H54 (cell line): ENCODE measurements at regions not wholly inside any gene's neighbourhood (a gene's known extent, or its start where the extent isn't known, plus 50 kb on each side); places are given as distances from the start of the nearest gene placed in this dataset.

ENCODE experiments used
- DNase-seq: peaks from one replicate; pipeline ENCODE4 v3.0.0; 2011; ENCODE audit warnings: low spot score, mixed read lengths; ENCODE audit not compliant: insufficient read length
- FAIRE-seq: peaks from 3 replicates; lab custom pipeline; 2011; peaks lifted over from hg19 to GRCh38; lab: Jason Lieb, UNC
- POLR2A ChIP-seq: IDR thresholded peaks from 2 replicates; pipeline ENCODE4 v1.6.1; 2011; ENCODE audit warnings: low read depth, mild to moderate bottlenecking, low read length

DNA sequence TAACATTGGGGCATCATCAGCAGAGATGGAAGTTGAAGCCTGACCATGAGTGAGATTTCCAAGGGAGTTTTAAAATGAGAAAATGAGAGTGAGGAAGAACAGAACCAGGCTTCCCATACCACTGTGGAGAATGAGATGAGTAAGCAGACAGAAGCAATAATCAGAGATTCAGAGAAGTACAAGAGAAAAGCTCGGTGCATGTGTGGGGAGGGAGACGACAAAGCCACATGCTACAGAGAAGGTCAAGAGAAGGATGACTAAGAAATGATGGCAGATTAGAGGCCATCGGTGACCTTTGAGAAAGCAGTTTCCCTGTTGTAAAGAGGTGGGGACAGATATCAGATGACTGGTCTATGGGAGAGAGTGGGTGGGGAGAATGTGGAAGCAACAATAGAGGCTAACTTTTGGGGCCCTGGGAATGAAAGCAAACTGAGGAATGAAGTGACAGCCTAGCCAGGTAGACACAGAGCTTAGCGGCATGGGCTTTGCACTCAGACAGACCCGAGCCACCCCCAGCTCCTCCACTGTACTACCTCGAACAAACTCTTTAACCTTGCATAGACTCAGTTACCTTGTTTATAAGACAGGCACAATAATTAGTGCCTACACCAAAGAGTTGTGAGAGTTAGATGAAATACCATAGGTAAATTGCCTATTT, 207.7 kb downstream of the PIK3R1 start:
- no peak for FAIRE-seq
- TF ChIP-seq POLR2A = no peak
- no peak for DNase-seq

DNA sequence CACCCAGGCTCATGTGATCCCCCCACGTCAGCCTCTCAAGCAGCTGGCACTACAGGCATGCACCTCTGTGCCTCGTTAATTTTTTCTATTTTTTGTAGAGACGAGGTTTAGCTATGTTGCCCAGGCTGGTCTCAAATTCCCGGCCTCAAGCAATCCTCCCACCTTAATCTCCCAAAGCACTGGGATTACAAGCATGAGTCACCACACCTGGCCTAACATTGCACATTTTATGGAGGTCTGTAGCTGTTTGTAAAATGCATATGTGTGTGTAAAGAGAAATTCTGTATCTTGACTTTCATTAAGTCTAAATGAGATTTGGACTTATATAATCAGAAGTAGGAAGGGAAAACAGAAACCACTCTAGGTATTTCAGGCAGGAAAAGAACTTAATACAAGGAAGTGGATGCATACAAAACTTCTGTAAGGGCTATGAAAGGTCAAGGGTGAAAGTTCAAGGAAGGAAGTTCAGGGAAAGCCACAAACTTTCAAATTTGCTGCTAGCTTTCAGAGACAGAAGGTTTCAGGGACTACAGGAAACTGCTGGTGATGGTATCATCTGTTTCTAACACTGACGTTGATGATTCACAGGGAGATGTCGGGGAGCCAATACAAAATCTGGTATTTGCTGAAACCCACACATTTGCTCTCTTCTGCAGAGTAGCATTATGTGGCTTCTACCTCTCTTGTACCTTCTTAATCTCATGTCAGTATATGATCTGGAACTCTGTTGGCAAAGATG, 209.4 kb downstream of the PIK3R1 start:
- DNase-seq (no peak), FAIRE-seq (no peak)
- no peak for TF ChIP-seq POLR2A

DNA sequence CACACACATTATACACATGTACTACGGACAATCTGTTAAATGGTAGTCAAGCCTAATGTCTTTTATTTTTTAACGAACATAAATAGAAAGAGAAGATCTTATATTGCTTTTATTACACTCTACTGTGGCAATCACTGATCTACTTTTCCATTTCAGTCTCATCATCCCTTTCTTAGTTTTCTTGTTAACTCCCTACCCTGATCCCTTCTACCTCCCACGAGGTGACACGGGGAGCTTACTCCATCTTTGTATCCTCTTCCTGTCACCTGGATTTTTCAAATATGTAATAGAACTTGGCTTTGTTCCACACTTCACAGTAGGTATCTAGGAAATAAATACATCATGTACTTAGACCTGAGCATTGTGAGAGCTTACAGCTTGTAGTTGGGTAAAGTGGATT, 211.0 kb downstream of the PIK3R1 start:
- FAIRE-seq = no peak
- DNase-seq = no peak
- no peak for TF ChIP-seq POLR2A

DNA sequence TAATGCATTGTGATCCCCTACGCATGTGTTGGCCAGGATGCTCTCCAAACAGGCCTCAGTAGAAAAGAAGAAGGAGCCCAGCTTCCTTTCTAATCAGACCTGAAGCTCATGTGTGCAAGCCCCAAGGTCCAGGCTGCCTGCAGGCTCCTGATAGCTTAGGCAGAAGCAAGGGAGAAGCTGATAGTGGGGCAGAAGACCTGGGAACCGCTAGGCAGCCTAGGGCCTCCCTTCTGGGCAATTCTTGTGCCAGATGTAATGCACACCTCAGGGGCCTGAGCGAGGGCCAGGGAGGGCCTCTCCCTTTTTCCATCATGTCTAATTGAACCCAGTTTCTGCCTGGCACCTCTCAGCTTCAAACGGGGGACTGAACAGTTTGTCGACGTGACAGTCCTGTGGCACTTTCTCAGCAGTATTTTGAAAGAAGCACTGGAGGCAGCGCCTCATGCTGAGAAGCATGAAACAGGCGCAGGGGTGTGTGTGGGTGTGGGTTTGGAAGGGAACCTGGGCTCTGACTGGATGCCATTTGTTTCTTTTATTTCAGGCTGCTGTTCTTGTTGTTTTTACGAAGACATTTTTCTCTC, 212.8 kb downstream of the PIK3R1 start:
- FAIRE-seq (no peak), DNase-seq (no peak)
- no peak for TF ChIP-seq POLR2A

DNA sequence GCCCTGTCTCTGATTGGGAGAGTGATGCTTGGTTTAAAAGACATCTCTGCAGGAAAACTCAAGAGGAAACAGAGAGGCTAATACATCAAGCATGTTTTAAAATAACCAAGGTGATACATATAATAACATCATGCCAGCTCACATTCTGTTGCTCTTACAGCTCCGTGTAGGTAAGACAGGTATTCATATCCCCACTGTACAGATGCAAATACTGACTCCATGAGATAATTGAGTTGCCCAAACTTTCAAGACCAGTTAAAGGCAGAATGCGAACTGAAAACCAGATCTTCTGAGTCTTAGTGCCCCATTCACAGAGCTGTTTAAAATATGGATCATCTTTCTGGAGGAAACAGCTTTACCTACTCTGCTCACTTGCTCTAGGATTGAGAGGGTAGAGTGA, 214.0 kb downstream of the PIK3R1 start:
- DNase-seq (no peak), FAIRE-seq (no peak)
- no peak for TF ChIP-seq POLR2A

DNA sequence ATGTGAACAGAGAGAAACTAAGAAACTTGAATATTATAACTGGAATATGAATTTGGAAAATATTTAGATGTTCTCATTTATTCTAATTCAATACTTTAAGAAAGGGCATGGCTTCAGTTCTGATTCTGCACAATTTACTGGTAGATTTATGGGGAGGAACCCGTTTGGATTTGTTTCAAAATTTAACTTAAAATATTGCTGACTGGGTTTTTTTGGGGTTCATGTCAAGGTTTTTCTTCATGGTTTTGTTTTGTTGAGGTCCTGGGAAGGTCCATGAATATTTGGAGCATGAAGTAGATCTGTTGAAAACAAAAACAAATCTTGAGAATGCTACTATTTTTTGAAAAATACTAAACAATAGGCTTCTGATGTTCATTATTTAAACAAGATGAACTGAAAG, 214.7 kb downstream of the PIK3R1 start:
- TF ChIP-seq POLR2A = no peak
- DNase-seq (no peak), FAIRE-seq (no peak)

DNA sequence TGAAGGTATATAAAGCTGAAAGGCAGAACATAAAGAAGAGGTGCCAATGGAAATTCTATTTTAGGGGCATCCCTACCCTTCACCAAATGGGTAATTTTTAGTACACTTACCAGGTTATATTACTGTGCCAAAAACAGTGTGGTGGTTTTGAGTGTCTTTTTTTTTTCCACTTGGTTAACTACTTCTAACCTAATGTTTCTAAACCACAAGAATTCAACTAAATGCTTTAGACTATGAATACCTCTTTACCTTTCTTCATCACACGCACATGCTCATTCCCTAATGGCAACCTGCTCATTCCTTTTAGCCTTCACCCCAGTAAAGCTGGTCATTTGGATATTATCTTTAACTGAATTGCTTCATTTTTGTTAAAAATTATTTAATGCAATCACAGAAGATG, 215.6 kb downstream of the PIK3R1 start:
- FAIRE-seq = no peak
- TF ChIP-seq POLR2A = no peak

DNA sequence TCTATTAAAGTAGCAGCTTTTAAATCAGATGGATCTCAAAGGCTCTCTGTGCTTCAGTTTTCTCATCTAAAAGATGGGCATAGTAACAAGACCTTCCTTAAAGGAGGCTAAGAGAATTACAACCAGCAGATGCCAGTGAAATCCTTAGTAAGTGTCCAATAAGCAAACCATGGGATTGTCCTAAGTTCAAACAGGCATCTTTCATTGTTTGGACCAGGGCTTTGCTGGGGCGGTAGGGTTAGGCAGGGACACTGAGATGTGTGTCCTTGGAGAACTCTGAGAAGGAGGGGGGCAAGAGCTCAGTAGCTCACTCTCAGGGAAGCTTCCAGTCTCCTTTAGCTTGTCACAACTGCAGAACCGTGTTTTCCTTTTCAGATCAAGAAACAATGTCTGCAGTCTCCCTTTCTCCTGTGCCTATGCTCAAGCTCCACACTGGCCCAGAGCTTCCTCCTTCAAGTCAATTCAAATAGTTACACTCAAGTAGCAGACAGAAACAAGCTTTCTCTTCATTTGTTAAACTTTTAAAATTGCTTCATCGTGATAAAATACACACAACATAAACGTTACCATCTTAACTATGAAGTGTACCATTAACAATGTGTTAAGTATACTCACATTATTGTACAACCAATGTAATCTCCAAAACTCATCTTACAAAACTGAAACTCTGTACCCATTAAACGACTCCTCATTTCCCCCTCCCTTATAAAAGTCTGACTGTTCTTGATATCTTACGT, 216.2 kb downstream of the PIK3R1 start:
- FAIRE-seq (no peak), DNase-seq (no peak)
- TF ChIP-seq POLR2A = no peak

More for the DNA sequence above, 215.6 kb downstream of the PIK3R1 start:
- no peak for DNase-seq

DNA sequence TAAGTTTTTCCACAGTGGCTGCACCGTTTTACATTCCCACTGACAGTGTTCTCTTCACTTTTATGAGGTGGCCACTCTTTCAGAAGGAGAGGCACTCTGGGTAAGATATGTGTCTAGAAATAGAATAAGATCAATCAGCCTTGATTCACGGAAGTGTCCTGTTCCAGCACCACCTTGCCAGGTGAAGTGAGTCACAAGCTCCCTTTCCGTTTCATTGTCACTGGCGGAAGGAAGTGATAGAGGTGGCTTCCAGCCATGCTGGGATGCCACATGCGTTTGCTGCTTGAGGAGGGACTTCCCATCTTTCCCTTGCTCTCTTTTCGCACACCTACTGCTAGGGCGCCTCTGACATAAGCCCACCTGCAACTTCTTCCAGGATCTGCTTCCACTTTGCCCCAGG, 217.1 kb downstream of the PIK3R1 start:
- TF ChIP-seq POLR2A = no peak
- no peak for FAIRE-seq
- no peak for DNase-seq

DNA sequence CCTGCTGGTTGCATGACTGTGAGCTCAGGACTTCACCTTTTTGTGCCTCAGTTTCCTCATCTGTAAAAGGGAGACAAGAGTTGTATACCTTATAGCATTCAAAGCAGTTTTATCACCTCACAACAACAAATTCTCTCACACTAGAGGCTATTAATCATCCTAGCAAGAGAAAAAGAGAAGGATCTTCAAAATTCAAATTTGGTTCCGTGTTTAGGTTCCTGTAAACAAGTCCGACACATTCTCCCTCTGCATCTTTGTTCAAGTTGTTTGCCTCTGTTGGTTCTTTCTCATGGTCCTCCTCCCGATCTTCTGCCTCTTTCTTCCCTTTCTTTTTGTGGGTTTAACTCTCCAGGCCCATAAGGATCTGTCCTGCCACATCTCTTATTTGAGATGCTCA, 218.0 kb downstream of the PIK3R1 start:
- no peak for FAIRE-seq
- no peak for TF ChIP-seq POLR2A
- no peak for DNase-seq

DNA sequence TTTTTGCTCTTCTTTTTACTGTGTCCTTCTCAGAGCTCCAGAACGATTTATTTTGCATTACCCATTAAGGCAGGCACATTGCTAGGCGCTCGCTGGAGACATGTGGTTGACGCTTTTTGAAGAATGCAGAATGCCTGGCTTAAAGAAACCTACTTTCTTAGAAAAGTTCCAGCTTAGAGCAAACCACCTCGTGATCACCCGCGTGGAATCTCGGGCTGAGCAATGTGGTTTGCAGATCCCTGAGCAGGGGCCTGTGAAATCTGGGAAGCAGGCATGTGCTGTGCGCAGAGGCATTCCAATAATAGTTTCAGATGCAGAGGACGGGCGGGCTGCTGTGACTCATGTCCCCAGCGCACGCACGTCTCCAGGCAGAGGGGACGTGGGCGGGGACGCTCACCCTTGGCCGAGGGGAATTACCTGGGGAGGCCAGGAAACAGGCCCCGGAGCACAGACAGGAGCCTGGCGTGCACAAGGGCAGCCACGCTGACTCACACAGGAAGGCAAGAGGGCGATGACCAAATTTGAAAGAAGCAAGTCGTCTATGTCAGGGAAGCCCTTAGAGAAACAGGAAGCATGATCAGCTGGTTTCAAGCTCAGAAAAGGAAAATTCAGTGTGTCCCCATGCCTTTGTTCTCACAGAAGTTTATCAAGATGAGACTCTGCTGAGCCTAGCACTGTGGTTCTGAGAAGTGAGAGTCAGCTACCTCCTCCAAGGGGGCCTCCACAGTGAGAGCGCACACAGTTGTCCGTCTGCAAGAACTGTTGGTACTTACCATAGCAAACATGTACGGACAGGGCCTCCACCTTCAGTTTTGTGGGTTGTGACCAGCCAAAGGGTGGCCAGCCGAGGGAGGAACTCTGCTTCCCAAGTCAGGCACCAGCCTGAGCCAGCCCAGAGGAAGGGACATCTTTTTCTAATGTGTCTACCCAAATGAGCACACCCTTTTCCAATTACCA, 218.6 kb downstream of the PIK3R1 start:
- peak; percentile 67 for DNase-seq
- no peak for FAIRE-seq
- no peak for TF ChIP-seq POLR2A

DNA sequence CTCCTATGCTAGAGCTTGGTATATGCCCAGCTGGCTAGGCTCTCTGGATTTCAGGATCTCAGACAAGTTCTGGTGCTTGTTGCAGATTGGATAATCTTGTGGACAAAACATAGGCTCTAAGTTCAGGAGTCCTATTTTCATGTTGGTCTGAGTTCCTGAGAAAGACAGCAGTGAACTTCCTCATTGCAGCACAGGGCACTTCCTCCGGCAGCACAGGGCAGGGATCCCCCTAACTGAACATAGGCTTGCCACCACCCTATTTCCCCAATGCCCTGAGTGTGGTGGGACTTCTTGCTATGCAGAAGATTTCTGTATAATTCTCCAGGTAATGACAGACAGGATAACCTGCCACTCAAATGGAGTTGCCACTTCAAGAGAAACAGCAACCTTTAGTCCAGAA, 220.1 kb downstream of the PIK3R1 start:
- TF ChIP-seq POLR2A = no peak
- no peak for DNase-seq
- FAIRE-seq = no peak
